Colon (tissue), 2 donors: ENCODE measurements at regions not wholly inside any gene's neighbourhood (a gene's known extent, or its start where the extent isn't known, plus 50 kb on each side); places are given as distances from the start of the nearest gene placed in this dataset.
"Not testable (repeated sequence)": the region's sequence is repeated elsewhere in the genome, so short reads cannot be mapped to it uniquely, and the experiment has no call there.

ENCODE experiments used
- FAIRE-seq: peaks from 2 replicates; lab custom pipeline; 2012; peaks lifted over from hg19 to GRCh38; lab: Jason Lieb, UNC
- donor health status: control.
- donor health status: control.

DNA sequence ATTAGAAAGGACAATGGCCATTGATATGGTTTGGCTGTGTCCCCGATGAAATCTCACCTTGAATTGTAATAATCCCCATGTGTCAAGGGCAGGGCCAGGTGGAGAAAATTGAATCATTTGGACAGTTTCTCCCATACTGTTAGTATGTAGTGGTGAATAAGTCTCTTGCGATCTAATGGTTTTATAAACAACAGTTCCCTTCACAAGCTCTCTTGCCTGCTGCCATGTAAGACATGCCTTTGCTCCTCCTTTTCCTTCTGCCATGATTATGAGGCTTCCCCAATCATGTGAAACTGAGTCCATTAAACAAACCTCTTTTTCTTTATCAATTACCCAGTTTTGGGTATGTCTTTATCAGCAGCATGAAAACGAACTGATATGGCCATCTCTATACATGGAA lies 302.7 kb downstream of the SFMBT2 start:
- FAIRE-seq = no peak

DNA sequence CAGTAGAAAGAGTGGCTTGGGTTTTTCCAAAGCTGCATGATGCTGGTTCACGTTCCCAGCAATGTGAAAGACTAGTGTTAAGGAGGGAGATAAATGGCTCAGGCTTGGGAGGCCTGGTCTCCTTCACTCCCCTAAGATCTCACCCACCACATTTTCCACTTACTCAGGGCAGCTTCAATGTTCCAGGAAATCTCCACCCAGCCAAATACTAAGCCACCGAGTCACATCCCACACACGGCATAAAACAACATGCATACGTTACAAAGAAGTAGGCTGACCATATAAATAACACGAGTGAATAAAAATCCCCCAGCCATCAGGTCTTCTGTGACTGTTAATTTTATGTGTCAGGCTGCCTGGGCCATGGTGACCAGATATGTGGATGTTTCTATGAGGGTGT lies 303.5 kb downstream of the SFMBT2 start:
- FAIRE-seq = no peak

DNA sequence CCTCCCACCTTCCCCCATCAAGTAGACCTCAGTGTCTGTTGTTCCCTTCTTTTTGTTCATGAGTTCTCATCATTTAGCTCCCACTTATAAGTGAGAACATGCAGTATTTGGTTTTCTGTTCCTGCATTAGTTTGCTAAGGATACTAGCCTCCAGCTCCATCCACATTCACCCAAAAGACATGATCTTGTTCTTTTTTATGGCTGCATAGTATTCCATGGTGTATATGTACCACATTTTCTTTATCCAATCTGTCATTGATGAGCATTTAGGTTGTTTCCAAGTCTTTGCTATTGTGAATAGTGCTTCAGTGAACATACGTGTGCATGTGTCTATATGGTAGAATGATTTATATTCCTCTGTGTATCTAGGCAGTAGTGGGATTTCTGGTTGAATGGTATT lies 306.5 kb downstream of the SFMBT2 start:
- not testable (repeated sequence) for FAIRE-seq

DNA sequence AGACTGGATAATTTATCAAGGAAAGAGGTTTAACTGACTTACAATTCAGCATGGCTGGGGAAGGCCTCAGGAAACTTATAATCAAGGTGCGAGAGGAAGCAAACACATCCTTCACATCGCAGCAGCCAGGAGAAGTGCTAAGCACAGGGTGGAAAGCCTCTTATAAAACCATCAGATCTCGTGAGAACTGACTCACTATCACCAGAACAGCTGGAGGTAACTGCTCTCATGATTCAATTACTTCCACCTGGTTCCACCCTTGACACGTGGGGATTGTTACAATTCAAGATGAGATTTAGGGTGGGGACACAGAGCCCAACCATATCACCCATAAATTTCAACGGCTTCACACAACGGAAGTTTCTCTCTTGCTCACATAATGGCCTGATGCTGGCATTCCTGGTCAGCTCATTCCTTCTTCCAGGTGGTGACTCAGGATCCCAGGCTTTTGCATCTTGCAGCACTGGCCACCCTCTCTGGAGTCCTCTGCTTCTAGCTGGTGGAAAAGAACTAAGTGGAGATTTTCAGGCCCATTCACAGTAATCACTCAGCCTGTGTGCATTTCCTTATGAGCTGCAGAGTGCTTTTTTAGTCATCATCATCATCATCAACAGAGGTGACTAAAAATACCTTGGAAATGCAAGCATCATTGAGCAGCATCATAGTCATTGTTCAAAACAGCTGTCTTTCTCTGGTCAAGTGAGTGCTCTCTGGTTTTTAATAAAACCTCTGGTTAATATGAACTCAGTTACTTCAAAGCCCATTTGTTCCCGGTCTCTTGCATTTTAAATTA lies 308.1 kb downstream of the SFMBT2 start:
- FAIRE-seq = no peak

DNA sequence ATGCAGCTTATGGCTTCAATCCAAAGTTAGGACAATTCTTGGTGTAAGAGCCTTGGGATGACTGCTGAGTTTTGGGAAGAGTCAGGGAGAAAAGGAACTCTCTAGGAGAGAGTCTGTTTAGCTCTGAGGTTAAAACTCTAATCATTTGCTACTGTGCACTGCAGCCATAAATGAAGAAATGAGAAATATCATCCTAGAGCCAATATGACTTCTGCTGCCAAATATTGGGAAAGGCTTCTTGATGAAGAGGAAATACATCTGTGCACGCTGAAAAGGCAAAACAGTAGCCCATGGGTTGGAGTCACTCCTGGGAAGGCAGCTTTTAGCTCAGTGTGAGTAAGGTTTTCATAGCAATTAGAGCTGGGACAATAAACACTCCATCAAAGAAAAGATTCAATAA lies 308.8 kb downstream of the SFMBT2 start:
- no peak for FAIRE-seq

DNA sequence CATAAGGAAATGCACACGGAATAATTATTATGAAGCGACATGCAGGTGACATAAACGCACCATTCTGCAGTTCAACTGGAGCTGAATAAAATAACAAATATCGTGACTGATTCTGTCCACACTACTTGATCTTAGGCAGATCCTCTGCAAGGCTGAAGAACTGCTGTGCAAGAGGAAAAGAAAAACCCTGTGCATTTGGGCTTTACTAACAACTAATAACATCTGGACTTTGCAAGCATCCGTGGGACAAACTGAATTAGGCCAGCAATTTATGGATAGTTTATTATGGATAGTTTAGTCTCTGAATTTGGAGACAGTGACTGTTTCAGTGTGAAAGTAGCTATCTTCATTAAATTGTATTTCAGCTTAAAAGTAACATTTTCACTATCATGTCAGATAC lies 309.4 kb downstream of the SFMBT2 start:
- no peak for FAIRE-seq

DNA sequence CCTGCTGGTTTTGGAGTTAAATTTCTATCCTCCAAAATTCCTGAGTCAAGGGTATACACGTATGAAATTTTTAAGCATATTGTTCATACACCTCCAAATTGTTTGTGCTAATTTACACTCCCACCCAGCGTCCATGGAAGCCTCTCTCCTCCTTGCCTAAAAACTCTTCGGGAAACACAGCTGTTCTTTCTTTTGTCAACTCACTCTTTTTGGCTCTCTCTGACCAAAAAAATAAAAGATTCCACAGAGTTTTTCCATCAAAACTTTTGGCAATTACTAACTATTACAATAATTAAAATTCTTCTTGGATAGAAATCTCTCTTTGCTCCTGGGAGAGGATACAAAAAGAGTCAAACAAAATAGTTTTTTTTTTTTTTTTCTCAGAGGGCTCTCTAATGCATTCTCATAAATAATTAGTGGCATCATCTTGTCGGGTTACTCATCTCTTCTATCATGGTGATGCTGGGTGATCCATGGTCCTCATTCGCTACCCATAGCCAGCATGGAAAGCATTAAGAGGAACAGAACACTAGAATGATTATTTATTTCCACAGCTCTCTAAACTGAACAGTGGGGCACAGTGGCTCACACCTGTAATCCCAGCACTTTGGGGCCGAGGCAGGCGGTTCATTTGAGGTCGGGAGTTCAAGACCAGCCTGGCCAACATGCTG lies 310.7 kb downstream of the SFMBT2 start:
- no peak for FAIRE-seq

DNA sequence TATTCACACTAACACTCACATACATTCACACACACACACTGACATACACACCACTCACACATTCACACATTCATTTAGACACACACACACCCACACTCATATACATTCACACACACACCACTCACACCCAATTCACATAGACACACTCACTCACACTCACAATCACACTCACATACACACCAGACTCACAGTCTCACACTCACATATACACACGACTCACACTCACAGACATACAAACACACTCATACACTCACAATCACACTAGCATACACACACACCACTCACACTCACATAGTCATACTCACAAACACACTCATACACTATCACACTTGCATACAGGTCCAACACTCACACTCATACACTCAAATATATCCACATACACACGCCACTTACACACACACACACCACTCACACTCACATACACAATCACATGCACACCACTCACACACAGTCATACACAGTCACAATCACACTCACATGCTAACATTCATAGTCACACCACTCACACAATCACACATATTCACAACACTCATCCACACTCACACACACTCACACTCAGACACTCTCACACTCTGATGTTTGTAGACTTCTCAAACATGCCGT lies 312.6 kb downstream of the SFMBT2 start:
- no peak for FAIRE-seq

DNA sequence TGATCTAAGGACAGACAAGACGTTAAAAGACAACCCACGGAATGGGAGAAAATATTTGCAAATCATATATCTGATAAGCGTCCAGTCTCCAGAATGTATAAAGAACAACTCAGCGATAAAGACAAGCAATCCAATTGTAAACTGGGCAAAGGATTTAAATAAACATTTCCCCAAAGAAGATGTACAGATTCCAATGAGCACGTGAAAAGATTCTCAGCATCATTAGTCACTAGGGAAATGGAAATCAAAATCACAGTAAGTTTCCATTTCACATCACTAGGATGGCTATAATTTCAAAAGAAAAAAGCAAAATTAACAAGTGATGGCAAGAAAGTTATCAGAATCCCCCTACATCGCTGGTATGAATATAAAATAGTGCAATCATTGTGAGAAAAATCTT lies 316.1 kb downstream of the SFMBT2 start:
- no peak for FAIRE-seq

DNA sequence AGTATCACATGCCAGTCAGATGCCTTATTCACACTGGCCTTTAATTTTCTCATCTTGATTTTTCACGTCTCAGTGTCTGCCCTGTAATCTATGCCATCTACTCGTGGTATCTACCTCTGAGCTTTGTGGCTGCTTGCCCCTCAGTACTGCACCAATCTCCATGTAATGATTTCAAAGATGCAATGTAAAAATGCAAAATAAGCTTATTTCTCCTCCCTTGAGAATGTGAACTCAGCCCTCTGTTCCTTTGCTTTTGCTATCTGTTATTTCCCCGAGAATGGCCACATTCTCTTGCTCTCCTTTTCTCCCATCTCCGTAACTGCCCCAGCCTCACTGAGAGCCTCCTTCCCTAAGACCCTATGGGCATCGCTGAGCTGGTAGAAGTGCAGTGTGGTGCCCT lies 317.5 kb downstream of the SFMBT2 start:
- FAIRE-seq = no peak

DNA sequence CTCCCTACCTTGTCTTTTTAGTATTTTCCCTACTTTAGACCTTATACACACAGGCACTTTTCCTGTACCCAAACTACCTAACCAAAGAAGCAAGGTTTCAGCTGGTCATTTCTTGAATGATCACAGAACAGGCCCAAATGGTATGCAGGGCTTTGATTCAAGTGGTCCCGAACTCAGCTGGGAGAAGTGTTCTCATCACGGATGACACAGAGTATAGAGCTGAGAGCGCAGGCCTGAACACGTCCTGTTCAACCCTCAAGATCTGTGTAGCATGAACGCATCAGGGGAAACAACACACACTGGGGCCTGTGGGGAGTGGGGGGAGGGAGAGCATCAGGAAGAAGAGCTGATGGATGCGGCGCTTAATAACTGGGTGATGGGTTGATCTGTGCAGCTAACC lies 318.2 kb downstream of the SFMBT2 start:
- no peak for FAIRE-seq

DNA sequence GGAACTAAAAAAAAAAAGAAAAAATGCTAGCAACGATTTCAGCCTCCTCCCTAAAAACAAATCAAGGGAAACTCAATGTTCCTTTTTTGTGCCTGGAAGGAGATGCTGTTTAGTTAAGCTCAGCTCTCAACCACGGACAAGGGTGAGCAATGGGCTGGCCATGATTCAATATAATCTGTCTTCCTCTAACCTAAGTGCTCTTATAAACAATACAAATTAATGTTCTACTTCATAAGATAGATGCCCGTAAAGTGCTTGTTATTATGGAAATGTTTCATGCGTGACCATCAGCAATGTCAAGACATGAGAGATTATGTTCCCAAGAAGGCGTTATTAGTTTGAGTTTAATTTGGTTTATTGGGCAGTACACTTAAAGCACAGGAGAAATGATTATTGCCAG lies 320.3 kb downstream of the SFMBT2 start:
- FAIRE-seq = no peak

DNA sequence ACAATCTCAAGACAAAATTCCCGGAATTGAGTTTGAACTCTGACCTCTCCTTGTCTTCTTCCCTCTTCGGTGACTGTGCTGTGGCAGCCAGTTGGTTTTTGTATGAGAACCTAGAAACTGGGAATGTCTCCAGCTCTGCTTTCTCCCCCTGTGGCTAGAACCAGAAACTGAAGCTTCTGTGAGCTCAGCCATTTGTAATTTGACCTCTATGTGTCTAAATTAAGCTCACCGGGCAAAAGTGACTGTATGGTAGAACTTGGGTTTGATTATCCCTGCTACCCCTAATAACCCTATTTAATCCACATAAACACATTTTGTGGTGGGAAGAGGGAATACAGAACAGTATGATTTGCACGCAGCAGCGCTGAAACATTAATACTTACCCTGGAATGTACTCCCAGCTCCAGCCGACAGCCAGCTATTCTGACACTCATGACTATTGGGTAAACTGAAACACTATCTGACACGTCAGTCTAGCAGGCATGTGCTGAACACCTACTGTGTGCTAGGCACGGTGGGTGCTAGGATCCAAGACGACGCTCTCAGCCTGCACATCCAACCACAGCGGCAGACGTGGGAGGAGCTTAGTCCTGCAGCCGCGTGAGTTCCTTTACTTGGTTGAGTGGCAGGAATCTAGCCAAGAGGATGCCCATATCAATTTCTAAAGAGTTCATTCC lies 324.8 kb downstream of the SFMBT2 start:
- FAIRE-seq = no peak

DNA sequence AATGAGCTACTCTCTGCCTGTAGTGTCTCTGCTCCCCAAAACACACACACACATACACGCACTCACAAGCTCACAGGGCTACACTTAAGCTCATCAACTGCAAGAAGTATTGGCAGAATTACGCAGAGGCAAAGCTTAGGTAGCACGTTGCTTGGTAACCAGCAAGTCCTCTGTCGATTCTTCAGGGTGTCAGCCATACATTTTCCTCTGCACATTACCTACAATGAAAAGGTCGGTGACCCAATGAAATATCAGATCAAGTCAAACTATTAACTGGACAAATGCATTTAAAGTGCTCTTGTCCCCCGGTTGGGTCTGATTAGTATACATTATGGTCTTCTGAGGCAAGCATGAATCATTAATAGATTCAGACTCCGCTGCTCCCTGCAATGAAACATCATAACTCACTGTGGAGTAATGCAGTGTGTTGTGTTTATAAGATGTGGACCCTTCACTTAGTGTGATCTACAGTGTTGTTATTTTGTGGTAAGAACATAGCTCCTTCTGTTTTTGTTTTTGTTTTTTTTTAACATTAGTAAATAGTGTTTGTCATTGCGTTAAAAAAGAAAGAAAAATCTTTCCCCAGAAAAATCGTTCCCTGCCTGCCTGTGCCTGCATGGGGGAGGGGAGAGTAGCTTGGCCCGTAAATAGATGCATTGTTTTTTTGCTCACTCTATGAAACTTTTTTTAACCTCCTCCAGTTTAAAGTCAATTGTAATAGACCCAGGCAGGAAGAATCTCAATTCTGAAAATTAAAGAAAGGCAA lies 325.5 kb downstream of the SFMBT2 start:
- no peak for FAIRE-seq

DNA sequence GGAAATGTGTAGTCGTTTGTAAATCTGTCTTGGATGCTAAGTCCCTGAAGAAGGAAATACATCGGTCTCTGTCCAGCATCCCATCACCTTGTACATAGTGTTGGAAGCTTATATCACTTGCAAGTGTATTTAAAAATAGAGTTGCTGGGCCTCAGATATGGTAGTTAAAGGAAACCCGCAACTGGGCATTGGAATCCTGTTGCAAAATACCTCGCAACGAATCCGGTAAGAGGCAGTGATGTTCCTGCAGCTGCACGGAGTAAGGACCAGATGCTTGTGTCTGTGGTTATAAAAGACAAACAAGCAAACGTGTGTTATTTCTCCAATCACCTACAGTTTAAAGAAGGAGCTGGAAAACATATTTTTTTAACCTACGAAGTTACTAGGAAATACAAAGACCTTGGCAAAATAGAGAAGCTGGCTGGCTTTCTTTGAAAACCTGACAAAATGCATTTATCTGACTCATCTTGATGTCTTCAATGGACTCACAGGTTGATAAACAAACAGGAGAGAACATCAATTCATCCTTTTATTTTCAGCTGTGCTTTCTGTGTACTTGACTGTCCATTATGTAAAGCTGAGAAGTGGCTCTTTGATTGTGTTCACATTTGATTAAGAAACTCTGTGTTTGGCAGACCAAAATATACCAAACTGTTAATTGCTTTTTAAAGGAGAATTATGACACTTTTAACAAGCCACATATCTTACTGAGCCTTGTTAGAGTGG lies 326.4 kb downstream of the SFMBT2 start:
- no peak for FAIRE-seq

DNA sequence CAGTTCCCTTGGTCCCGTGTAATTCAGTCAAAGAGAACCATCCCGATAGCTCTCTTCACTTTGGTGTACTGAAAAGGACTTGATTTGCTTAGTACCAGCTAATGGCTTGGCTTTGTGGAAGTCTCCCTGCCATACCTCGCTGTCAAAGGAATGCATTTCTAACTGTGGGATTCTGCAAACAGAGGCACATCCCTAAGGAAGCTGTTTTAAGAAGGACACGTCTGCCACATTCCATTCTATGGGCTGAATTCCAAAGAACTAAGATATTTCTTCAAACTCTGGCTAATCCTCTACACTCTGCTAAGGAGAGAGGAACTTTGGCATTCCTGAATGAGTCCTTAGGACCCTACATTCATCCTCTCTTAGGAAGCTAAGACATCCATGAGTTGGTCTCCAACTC lies 327.9 kb downstream of the SFMBT2 start:
- no peak for FAIRE-seq

DNA sequence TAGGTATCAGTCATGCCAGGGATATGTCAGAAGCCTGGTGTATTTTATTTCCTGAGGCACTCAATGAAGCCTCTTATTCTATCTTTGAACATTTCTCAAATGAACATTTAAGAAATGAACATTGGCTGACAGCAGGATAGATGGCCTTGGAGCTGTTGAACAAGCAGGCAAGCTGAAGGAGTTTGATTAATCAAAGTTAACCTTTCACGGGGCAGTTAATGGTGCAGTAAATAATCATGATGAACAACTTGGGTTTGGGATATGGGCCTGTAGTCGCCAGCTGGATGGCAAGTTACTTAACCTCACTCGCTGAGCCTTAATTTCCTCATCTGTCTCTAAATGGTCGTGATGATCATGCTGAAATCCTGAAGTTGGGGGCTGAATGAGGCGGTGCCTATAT lies 333.0 kb downstream of the SFMBT2 start:
- FAIRE-seq = no peak

DNA sequence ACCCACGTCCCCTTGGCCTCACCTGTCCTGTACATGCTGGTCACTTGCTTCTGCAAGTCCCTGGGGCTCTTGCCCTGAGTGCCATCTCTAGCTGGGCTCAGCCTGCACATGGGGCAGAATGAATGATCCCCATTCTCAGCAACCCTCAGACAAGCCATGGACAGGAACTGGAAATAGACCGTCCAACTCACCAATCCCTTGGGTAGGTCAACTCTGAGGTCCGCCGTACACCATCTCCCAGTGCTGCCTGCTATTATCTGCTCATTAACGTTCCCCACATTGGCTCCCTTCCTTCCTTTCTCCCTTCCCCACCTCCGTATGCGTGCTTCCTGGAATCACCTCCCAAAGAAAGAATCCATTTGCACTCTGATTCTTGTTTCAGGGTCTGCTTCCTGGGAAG lies 335.0 kb downstream of the SFMBT2 start:
- FAIRE-seq = no peak

DNA sequence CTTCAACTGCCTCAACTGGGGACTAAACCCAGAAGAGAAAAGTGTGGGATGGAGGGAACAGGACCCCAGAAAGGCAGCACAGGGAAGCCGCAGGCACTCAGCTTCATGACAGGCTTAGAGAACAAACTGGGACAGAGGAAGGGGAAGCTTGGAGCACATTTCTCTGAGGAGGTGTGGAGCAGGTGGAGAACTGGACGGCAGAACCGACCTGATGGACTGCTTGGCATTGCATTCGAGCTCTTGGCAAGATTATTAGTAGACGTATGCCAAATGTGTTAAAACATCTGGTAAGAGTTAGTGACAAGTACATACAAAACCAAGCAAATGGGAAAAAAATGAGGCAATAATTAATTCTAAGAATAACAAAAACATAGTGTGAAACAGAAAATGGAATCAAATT lies 335.7 kb downstream of the SFMBT2 start:
- no peak for FAIRE-seq

DNA sequence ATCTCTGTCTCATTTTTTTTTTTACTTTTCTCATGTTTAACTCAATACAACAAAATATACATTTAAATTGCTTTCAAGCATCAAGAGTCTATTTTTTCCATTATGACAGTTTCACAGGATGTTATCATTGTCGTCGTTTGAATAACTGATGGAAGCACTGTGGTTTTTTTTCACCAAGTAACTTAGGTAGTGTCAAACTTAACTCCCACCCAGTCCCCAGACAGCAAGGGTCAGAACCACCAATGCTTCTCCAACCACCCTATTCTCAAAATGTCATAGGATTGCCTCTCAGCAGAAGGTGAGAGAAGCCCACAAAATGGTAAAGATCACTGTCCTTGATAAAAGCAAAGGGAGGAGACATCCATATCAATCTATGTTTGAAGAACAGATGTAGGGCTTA lies 339.4 kb downstream of the SFMBT2 start:
- no peak for FAIRE-seq

DNA sequence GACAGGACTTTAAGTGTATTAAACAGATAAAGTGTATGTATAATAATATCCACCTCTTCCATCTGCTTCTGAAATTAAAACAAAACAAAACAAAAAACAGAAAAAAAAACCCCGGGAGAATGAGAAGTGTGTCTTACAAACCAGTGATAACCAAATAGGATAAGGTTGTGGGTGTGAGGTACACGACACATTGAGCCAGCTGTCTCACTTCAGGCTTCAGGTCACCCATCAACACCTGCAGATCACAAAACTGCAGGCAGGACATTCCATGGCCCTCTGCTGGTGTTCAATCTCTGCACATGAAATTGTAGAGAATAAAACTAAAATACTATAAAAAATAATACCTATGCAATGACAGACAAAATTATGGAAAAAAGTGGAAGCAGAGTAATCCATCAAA lies 339.9 kb downstream of the SFMBT2 start:
- no peak for FAIRE-seq

DNA sequence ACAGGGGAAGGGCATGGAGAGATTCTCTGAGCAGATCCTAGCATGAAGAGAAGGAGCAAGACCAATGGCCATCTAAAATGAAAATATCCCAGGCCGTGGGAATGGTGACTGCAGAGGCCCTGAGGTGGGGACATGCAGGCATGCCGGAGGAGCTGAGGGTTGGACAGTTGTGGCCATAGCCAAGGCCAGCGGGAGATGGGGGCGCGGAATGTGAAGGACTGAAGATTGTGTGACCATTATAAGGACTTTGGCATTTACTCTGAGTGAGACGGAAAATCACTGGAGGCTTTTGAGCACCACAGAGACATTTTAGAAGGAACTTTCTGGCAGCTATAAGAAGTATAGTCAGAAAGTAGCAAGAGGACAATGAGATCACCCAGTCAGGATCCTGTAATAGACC lies 341.1 kb downstream of the SFMBT2 start:
- no peak for FAIRE-seq
